ENCODE measurements at regions not wholly inside any gene's neighbourhood (a gene's known extent, or its start where the extent isn't known, plus 50 kb on each side); places are given as distances from the start of the nearest gene placed in this dataset.
A peak's percentile ranks its signal among the peaks of the same experiment; 100 is the strongest.

DNA sequence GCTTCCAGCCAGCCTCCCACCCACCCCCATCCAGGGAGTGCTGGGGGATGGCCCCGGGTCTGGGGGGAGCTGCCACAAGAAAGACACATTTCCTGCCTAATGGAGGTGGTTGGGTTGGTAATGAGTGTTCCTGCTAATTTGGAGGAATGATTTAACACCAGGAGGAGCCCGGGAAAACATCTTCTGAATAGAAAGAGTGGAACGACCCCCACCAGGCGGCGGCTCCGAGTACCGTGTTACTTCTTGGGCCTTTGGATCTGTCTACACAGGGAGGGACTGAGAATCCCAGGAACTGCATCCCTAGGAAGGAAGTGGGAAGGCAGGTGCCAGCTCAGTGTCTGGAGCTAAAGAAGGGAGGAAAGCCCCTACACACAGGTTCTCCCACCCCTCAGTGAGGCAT, 64.6 kb downstream of the TSPAN17 start:
- DNase-seq: no peak

DNA sequence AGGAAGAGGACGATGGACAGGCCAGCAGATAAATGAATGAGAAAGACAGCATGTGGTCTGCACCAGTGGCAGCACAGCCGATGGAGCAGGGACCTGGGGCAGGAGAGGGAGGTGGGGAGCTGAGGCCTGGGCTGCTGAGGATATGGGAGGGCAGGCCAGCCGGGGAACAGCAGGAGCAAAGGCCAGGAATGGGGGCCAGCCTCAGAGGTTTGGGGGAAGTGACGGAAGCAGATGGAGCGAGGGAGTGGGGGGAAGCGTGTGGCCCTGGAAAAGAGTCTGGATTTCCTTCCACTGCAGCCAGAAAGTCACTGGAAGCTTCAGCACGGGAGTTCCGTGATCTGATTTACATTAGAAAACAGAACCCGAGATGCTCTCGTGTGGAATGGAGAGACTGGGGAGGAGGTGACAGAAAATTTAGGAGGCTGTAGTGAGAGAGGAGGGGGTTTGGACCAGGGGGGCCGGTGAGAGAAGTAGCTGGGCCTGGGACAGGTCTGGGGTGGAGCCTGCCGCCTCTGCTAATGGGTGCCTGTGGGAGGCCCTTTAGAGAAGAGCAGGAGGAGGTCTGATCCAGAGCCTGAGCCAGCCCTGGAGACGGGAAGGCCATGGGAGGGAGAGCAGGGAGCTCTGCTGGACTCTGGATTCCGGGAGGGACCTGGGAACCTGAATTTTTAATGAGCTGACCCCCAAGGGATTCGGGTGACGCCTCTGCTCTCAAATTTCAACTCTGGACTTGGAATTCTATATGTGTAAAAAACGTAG, 65.4 kb downstream of the TSPAN17 start:
- no peak for DNase-seq

DNA sequence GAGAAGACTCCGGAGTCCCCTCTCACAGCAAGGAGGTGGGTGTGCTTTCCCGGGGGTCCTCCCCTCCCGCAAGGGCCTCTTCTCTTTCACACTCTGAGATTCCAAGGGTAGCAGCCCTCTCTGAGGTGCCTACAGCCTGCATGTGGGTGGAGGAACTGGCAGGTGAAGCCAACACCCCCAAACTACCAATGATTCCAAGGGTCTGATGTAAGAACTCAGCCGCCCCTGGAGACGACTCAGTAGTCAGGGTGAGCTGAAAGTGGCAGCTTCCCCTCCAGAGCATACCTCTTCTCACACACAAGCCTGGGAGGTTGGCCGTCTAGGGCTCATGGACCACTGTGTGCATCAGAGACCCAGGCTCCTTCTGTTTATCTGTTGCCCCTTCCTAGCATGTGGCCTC, 66.1 kb downstream of the TSPAN17 start:
- DNase-seq: no peak

DNA sequence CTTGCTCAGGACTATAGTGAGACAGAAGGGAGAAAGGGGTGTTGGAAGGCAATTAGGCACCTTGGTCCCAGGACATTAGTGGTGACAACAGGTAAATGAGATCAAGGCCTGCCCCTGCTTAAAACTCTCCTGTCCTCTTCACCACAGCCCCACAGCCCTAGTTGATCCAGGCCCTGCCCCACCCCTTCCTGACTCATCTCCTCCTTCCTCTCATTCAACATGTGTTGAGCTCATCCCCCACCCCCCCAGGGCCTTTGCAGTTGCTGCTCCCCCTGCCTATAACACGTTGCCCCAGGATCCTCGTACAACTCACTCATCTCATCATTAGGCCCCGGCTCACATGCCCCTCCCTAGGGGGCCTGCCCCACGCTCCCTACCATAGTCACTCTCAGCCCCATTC, 66.8 kb downstream of the TSPAN17 start:
- DNase-seq: no peak

DNA sequence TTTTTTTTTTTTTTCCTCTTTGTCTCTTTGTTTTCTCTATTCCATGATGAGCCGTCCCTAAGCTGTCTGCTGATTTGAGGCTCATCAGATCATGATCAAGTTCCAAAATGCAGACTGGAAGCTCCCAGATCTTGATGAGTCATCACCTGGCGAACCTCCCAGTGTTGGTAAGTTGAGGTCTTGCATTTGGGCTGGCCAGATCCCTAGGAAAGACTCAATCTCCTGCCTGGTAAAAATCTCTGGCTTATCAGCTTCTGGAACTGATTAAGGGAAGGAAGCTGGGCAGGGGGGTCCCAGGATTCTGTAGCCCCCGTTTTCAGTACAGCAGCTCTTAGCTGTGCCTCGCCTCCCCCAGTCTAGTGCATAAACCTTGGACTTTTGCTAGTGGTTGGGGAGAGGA, 69.0 kb downstream of the TSPAN17 start:
- DNase-seq: no peak

DNA sequence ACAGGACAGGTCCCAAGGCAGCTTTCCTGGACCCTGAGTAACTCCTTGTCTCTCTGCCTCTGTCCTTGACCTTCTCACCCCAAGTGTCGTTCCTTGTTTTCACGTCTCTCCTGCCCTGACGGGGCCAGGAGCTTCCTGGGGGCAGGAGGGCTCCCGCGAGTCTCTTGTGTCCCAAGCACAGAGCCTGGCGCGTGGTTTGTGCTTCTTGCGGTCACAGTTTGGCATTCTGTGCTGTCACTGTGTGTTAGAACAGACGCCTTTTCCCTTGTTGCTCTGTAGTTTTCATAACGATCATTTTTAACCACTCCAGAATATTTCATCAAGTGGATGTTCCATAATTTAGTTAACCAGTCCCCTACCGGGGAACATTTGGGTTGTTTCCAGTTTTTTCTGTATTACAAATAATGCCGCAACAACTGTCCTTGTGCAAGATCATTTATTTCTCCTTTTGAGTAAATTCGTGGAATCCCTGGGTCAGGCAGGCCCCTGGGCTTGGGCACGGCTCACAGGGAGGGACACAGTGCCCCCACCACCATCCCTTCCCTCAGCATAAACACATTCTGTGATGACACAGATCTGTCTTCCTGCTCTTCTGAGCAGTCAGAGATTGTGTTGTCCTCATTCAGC, 71.9 kb downstream of the TSPAN17 start:
- no peak for DNase-seq

DNA sequence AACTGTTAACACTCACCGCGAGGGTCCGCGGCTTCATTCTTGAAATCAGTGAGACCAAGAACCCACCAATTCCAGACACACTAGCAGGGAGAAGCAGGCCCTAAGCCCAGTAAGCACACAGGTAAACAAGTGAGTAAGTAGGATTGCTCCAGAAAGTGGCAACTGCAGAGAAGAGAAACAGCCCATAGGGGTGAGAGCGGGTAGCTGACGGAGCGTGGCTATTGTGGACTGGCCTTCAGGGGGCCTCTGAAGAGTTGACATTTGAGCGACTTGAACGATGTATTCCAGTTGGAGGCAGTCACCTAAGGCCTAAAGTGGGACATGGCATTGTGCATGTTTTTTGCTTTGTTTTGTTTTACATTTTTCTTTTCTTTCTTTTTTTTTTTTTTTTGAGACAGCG, 74.2 kb downstream of the TSPAN17 start:
- DNase-seq: no peak

DNA sequence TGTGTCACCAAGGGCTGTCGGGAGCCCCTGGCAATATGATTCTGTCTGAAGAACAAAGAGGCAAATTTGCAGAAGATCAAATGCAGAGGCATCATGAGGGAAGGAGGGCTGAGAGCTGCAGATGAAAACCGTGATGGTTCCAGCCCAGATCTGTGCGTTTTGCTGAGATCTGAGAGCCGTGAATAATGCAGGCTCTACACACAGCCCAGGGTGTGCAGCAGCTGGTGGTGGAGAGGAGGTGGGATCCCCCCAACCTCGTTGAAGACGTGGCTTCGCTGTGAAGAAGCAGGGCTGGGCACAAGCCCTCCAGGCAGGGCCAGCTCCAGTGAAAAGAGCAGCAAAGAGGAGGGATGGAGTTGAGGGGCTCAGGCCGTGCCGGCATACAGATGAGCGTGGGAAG, 75.5 kb downstream of the TSPAN17 start:
- DNase-seq: no peak

DNA sequence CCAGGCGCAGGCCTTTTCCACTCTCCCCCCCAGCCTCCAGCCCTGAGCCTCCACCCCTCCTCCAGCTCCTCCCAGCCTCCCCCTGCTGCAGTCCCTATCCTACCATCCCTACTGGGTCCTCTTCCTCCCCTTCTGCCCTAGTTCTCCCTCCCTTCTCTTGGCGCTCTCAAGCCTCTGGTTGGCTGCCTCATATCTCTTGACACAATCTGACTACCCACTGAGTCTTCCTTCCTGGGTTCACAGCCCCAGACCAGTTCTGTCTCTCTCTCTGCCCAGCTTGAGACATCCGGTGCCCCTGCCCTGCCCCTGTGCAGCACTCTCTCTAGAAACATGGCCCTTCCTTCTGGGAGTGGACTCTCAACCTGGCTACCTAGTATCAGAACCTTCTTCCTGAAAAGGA, 76.2 kb downstream of the TSPAN17 start:
- DNase-seq: no peak

DNA sequence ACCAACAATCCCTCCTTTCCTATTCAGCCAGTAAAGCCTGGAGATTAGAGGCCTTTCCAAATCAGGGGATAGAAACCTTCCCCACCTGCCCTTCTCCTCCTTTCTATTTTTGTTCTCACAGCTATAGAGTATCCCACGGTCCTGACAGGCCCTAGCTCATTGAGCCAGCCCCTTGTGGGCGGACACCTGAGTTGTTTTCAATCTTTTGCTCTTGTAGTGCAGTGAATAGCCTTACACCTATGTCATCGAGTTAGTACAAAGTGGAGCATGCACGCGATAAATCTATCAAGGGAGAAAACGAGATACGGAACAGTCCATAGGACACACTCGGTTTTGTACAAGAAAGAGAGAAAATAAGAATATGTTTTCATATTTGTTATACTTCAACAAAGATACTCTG, 77.2 kb downstream of the TSPAN17 start:
- peak in 1 of 2 experiments; percentile 13 for DNase-seq

DNA sequence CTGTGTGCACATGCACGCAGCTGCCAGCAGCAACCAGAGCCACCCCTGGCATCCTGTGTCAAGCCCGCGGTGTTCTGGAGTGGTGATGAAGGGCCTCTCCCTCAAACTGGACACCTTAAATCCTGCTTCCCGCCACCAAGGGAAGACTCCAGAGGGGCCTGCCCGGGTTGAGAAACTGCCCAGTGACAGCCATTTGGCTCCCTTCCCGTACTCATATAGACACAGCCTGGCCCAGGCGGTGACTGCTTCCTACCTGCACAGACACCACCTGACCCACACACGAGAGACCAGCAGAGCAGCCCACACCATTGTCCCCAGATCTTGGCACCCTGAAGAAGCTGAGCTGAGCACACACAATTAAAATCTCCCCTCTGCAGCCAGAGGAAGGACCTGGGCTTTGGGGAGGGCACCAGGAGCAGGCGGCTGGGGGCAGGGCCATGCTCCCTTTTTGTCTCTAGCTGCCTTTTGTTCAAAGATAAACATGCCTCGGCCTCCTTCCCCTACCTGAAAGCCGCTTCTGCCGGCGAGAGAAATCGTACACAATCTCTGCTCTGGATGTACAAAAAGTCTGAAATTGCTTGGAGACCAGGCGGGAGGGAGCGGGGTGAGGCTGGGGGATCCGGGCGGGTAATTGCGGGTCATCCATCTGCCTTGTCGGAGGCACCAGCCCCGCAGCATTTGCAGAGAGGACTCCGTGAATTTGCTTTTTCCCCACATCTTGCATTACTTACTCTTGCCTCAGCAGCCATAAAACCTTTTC, 78.4 kb downstream of the TSPAN17 start:
- no peak for DNase-seq

DNA sequence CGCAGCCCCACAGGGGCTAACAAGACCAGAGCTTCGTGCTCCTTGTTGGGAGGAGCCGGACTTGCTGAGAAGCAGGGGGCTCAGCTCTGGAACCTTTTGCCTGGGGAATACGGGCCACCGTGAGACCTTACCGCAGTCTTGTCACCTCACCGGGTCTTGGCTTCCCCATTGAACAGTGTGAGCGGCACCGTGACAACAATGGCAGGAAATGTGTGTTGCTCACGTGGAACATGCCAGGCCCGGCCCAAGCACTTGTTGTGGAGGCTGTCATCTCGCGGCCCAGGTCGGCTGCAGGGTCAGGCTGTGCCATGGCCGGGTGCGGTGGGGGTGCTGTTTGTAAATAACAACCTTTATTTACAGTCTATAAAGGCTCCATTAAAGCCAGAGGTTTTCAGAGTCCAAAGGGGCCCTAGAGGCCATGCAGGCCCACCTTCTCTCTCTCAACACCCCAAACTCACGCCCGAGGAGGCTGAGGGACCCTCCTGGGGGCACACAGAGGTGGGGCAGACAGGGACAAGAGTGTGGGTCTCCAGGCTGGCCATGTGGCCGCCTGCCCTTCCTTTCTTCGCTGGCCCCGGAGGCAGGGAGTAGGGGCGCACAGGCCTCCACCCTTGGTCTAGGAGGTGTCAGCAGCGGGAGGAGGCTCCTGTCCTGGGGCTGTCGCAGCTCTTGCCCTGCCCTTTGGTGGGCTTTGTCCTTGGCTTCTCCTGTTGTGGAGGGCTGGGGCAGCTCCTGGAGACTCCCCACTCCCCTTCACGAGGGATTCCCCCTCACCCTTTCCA, 79.7 kb downstream of the TSPAN17 start:
- DNase-seq: no peak

DNA sequence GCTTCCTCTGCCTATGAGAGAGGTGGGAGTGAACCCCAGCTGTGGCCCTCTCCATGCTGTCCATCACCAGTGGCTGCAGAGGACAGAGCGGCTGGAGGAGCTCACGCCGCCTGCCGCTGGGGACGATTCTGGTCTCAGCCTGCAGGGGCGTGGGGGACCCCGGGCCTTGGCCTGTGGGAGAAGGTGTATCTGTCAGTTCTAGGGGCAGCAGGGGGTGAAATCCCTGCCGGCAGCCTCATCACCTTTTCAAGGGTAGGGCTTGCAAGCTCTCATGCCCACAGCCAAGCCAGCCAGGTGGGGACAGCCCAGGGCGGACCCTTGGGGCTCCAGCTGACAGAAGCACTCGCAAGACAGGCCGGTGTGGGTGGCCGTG, 80.2 kb downstream of the TSPAN17 start:
- no peak for DNase-seq

DNA sequence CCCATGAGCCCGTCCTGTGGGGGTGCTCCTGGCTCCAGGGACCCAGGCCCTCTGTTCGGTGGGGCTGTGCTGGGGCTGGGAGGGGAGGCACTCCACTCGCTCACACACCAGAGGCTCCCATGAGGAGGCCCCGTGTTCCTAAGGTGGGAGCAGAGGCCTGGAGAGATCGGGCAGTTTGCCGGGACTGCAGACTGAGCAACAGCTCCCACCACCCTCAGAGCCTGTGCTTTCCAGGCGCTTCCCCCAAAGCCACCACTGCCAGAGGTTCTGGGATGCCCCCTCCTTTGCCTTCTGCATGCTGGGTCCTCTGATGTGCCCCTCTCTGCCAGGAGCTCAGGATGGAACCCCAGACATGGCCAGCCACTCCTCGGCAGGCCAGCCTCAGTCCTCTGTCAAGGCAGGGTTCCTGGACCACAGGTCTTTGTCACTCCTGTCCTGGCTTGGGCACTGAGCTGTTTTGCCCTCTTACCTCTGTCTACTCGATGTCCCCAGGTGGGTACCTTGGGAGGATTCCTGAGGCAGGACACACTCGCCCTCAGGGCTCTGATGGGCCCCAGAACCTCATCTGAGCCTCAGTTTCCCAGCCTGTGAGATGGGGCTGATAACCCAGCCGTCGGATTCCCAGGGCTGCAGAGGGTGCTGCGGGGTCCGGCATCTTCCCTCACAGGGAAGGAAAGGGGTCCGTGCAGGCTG, 80.8 kb downstream of the TSPAN17 start:
- no peak for DNase-seq

DNA sequence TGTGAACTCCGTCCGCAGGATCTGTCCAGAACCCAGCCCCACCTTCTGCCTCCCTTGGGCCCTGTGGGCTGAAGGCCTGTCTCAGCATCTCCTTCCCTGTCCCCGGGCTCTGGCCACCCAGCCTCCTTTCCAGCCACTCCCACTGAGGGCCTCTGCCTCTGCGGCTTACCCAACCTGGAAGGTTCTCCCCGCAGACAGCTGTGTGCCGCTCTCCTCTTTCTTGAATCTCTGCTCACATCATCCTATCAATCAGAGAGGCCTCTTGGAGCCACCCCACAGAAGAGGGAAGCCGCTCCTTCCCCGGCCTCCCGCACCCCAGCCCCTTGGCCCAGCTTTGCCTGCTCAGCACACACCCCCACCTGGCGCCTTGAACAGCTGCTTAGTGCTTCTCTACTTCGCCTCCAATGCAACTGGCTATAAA, 81.5 kb upstream of the UNC5A start:
- no peak for DNase-seq

DNA sequence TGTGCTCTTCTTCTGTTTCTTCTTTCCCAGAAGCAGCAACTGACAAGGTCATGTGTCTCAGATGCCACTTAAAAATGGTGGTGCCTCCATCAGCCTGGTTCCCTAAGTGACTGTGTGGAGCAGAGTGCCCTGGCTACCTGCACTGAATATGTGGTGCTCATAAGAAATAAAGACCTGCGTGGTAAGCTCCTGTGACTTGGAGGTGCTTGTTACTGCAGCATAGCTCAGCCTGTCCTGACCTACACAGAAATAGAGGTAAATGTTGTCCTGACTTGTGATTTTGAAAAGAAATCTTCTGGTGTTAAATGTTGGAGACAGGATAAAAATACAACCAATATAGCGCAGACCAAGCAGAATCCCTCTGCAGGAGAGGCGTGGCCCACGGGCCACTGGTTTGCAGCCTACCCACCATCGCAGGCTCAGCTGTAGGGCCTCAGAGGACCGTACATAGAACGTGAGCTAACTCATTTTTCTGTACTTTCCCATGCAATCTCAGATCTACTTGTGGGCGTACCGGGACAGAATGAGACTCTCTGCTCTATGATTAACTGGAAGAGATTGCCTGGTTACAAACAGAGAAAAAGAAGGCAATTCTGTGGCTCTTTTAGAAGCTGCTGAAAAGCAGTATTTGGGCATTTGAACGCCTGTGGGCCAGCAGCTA, 79.4 kb upstream of the UNC5A start:
- no peak for DNase-seq

DNA sequence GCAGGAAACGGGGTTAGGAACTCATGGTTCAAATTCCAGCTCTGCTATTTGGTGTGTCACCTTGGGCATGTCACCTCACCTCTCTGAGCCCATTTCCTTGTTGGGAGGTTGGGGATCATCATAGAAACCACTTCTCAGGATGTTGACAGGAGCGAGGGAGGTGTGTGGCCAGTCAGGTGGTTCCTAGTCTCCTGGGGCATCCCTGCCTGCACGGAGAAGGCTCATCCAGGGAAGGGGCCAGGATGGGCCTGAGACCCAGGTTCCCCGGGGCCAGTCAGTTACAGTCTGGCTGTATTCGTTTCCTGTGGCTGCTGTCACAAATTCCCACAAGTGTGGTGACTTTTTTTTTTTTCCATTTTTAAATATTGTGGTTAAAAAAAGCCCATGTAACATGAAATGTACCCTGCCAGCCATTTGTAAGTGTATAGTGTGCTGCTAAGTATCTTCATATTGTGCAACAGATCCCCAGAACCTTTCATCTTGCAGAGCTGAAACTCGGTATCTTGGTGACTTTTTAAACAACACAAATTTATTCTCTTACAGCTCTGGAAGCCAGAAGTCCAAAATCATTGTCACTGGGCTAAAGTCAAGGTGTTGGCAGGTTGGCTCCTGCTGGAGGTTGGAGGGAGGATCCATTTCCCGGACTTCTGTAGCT, 78.7 kb upstream of the UNC5A start:
- DNase-seq: no peak

DNA sequence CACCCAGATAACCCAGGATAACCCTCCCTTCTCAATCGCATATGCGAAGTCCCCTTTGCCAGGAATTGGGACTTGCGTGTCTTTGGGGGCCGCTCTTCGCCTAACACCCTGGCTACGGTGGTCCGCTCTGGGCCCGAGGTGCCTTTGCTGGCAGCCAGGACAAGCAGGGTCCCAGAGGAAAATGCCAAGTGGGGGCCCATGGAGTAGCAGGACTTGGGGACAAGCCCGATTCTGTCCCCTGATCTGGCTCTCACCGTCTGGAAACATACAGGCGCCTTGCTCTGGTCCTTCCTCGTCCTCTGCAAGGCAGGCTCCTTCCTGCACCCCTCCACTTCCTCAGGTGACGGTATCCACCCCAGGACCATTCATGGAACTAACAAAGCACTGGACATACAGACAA, 78.1 kb upstream of the UNC5A start:
- DNase-seq: no peak

DNA sequence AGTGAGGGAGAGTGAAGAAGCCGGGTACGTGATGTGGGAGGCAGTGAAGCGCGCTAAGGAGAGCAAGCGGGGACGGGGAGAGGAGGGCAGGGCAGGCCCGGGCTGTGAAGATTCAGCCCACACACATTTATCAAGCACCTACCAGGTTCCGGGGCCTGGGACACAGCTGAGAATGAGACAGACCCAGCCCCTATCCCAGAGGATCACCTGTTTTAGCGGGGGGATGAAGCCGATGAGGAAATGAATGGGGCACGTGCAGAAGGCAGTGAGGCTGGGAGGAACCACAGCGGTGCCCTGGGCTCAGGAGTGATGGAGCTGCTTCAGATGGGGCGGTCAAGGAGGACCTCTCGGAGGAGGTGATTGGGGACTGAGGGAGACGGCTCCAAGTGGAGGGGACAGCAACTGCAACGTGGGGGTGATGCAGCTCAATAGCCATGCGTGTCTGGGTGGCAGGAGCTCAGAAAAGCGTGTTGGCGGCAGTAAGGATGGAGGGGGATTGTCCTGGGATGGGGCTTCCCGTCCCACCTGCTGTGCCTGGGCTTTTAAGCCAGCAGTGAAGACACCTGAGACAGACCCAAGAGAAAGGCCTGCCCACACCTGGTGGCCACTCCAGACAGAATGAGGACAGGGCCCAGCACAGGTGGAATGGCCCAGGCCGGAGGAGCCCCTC, 77.5 kb upstream of the UNC5A start:
- DNase-seq: no peak

DNA sequence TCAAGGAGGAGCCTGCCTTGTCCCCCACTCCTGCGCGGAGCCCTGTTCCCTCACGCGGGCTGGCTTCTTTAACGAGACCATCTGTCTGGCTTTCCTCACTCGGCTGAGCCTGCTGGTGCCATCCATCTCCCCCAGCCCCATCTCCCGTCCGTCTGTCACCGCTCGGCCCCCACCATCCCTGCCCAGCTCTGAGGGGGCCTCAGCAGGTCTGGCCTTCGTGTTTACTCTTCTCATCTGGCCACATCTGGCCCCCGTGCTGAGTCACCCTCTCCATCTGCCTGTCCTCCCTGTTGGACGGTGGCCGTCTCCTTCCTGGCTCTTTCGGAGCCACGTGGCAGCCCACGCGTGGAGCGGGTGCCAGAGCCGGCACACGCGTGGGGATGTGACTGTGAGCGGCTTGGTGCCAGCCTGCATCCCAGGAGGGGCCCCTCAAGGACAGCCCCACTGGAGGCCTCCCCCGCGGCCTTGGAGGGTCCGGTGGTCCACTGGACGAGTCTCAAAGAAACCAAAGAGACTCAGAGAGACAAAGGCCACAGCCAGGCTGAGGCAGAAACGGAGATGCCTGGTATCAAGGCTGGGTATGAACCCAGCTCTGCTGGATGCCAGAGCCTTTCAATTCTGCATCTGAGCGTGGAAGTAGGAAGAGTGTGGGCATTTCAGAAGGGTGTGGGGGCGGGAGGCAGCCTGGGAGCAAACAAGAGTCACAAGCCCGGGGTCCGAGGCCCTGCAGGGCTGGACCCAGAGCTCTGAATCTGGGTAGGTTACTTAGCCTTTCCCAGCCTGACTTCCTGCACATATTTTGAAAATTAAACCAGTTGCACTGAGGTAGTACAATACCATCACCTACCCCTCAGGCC, 76.7 kb upstream of the UNC5A start:
- DNase-seq: no peak
